IMR-90 (cell line): ENCODE measurements at regions not wholly inside any gene's neighbourhood (a gene's known extent, or its start where the extent isn't known, plus 50 kb on each side); places are given as distances from the start of the nearest gene placed in this dataset.

Source experiments
- ATAC-seq: fragments of 200-7000 bp; cut with Tn5 transposase; 2 replicates; pipeline ENCODE4 v1.9.1; 2020; ENCODE audit warnings: low read depth, mild to moderate bottlenecking, moderate library complexity
- BruUV-seq: library from RNA; stranded (reverse); fragments of 400-500 nt; replicated peaks from 2 replicates; lab custom pipeline; 2021; lab: Mats Ljungman, UMichigan
- CTCF ChIA-PET: fragments of 300-600 bp; formaldehyde crosslinking; extraction: SDS; loops from one replicate; lab custom pipeline; 2021; ENCODE audit warnings: antibody characterized with exemption; lab: Yijun Ruan, JAX
- POLR2A ChIA-PET: fragments of 300-600 bp; sonication (Branson Sonifier 250); formaldehyde crosslinking; loops from one replicate; lab custom pipeline; 2022; ENCODE audit warnings: antibody characterized with exemption; ENCODE audit not compliant: unreplicated experiment; lab: Charles Lee
- DNase-seq: peaks from one replicate; pipeline ENCODE4 v3.0.0; 2013
- H2AFZ ChIP-seq: replicated peaks from 2 replicates; pipeline ENCODE3; 2013; ENCODE audit warnings: low read length, mild to moderate bottlenecking; ENCODE audit not compliant: poor library complexity
- H2AK5ac ChIP-seq: 2 replicates; pipeline ENCODE4 v1.6.1; 2013; ENCODE audit warnings: low read depth, low read length, inconsistent platforms
- H2AK9ac ChIP-seq: replicated peaks from 2 replicates; pipeline ENCODE3; 2013; ENCODE audit warnings: mild to moderate bottlenecking, low read depth, low read length, moderate library complexity; ENCODE audit not compliant: poor library complexity
- H2BK120ac ChIP-seq: 2 replicates; pipeline ENCODE4 v1.6.1; 2013; ENCODE audit warnings: low read depth, low read length, inconsistent platforms
- H2BK15ac ChIP-seq: 3 replicates; pipeline ENCODE4 v1.6.1; 2013; ENCODE audit warnings: low read depth, low read length, inconsistent platforms
- H2BK20ac ChIP-seq: 2 replicates; pipeline ENCODE4 v1.6.1; 2013; ENCODE audit warnings: low read depth, mild to moderate bottlenecking, inconsistent platforms, low read length, moderate library complexity
- H2BK5ac ChIP-seq: 2 replicates; pipeline ENCODE4 v1.6.1; 2013; ENCODE audit warnings: mild to moderate bottlenecking, low read depth, low read length, inconsistent platforms; ENCODE audit not compliant: poor library complexity, severe bottlenecking
- H3K14ac ChIP-seq: replicated peaks from 2 replicates; pipeline ENCODE4 v1.6.1; 2013; ENCODE audit warnings: low read depth, low read length, inconsistent platforms
- H3K18ac ChIP-seq: 2 replicates; pipeline ENCODE4 v1.6.1; 2013; ENCODE audit warnings: low read depth, low read length, control low read depth
- H3K23ac ChIP-seq: 2 replicates; pipeline ENCODE4 v1.6.1; 2013; ENCODE audit warnings: low read depth, low read length, inconsistent platforms
- H3K27ac ChIP-seq: 2 replicates; pipeline ENCODE4 v1.5.1; 2013; ENCODE audit warnings: mild to moderate bottlenecking, control low read depth, low read length; ENCODE audit not compliant: insufficient read depth
- H3K27me3 ChIP-seq: 2 replicates; pipeline ENCODE4 v1.6.1; 2013; ENCODE audit warnings: low read length; ENCODE audit not compliant: control insufficient read depth, insufficient read depth
- H3K36me3 ChIP-seq: 2 replicates; pipeline ENCODE4 v1.6.1; 2013; ENCODE audit warnings: low read length, mixed read lengths; ENCODE audit not compliant: control insufficient read depth, insufficient read depth
- H3K4ac ChIP-seq: 2 replicates; pipeline ENCODE4 v1.6.1; 2013; ENCODE audit warnings: low read depth, low read length, inconsistent platforms
- H3K4me1 ChIP-seq: 2 replicates; pipeline ENCODE4 v1.6.1; 2013; ENCODE audit warnings: low read length, mixed read lengths; ENCODE audit not compliant: control insufficient read depth, insufficient read depth
- H3K4me2 ChIP-seq: 2 replicates; pipeline ENCODE4 v1.6.1; 2013; ENCODE audit warnings: low read depth, mild to moderate bottlenecking, control low read depth, low read length, moderate library complexity
- H3K4me3 ChIP-seq: 2 replicates; pipeline ENCODE4 v1.5.1; 2013; ENCODE audit warnings: low read depth, mild to moderate bottlenecking, control low read depth, low read length, moderate library complexity; ENCODE audit not compliant: insufficient read depth
- H3K56ac ChIP-seq: 2 replicates; pipeline ENCODE4 v1.6.1; 2013; ENCODE audit warnings: low read length, inconsistent platforms; ENCODE audit not compliant: insufficient read depth; ENCODE audit errors: extremely low read depth
- H3K79me1 ChIP-seq, 2 experiments: 2 replicates each; pipeline ENCODE4 v1.6.1; 2013; ENCODE audit warnings: low read length in 2 of 2, inconsistent platforms in 1 of 2, low read depth in 1 of 2
- H3K9ac ChIP-seq: 2 replicates; pipeline ENCODE4 v1.6.1; 2013; ENCODE audit warnings: low read depth, low read length, control low read depth
- H3K9me1 ChIP-seq: 2 replicates; pipeline ENCODE4 v1.6.1; 2013; ENCODE audit warnings: low read length, inconsistent platforms; ENCODE audit not compliant: insufficient read depth
- H3K9me3 ChIP-seq: 2 replicates; pipeline ENCODE4 v1.6.1; 2013; ENCODE audit warnings: low read length; ENCODE audit not compliant: control insufficient read depth, insufficient read depth
- H4K20me1 ChIP-seq: 2 replicates; pipeline ENCODE4 v1.6.1; 2013; ENCODE audit warnings: low read length, inconsistent platforms; ENCODE audit not compliant: insufficient read depth
- H4K5ac ChIP-seq: 2 replicates; pipeline ENCODE4 v1.6.1; 2013; ENCODE audit warnings: mild to moderate bottlenecking, low read depth, low read length, control low read depth
- H4K8ac ChIP-seq, 2 experiments: 2 replicates each; pipeline ENCODE4 v1.6.1; 2013; ENCODE audit warnings: low read depth in 2 of 2, low read length in 2 of 2, control low read depth in 1 of 2, inconsistent platforms in 1 of 2
- H4K91ac ChIP-seq: 2 replicates; pipeline ENCODE4 v1.6.1; 2013; ENCODE audit warnings: low read depth, low read length, inconsistent platforms; ENCODE audit not compliant: insufficient read depth
- FOS ChIP-seq: fragments of 150-350 bp; IDR thresholded peaks from 2 replicates; pipeline ENCODE4 v1.6.1; 2016; ENCODE audit warnings: low read depth, low read length
- MAFK ChIP-seq: IDR thresholded peaks from 2 replicates; pipeline ENCODE4 v1.6.1; 2012; ENCODE audit warnings: low read depth, low read length, improper control_type of control experiment
- MAZ ChIP-seq: IDR thresholded peaks from 2 replicates; pipeline ENCODE4 v1.6.1; 2012; ENCODE audit warnings: low read depth, mild to moderate bottlenecking, low read length, improper control_type of control experiment, moderate library complexity, borderline replicate concordance
- NFE2L2 ChIP-seq: fragments of 150-350 bp; IDR thresholded peaks from 2 replicates; pipeline ENCODE4 v1.6.1; 2016; ENCODE audit warnings: low read depth, mild to moderate bottlenecking, low read length
- dilution Hi-C: fragments of 300-500 bp; cut with HindIII; formaldehyde crosslinking; loops from one replicate; pipeline ENCODE4 v1.14.3; 2018; ENCODE audit warnings: low sequenced_read_pairs; ENCODE audit not compliant: unreplicated experiment
- in situ Hi-C: fragments of 300-500 bp; cut with MboI; formaldehyde crosslinking; loops from 3 replicates; pipeline ENCODE4 v1.14.3; 2019; ENCODE audit warnings: low sequenced_read_pairs, inconsistent platforms, mixed read lengths
- intact Hi-C: fragments of 100-400 bp; cut with micrococcal nuclease; formaldehyde crosslinking; loops from 2 replicates; pipeline ENCODE4 v1.10.0; 2022

DNA sequence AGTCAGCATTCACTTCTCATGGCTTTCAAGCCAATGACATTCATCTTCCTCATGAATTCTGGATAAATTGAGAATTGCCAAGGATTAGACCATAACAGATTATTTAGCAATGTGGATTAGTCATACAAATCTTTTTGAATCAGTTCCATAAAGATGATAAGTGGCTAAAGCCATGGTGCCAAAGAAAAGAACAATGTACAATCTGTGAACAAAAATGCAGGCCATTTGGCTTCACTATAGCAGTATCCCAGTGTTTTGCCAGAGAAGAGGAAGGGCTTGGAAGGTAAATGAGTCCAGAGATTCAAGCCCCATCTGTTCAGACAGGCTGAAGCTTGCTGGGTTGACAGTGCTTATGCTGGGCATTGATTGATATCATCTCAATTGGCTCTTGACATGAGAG lies 376.4 kb upstream of the LRRC7 start:
- Histone ChIP-seq H3K18ac (no peak overlapping the region), H3K36me3 (no peaks in the 10 kb centered on the region)
- POLR2A ChIA-PET = no interaction called here

More for the DNA sequence above, 376.4 kb upstream of the LRRC7 start:
- BruUV-seq = no TSS peak
- Histone ChIP-seq H4K20me1 (no peaks in the 10 kb centered on the region), H3K4me2 (no peak overlapping the region), H3K56ac (no peak overlapping the region), H2BK20ac (no peak overlapping the region), H3K9me1 (no peaks in the 10 kb centered on the region), H3K9me3 (no peaks in the 10 kb centered on the region), H3K23ac (no peak overlapping the region), H2BK5ac (no peak overlapping the region), H3K4me3 (no peak overlapping the region), H3K79me1 (no peaks in the 10 kb centered on the region), H4K5ac (no peak overlapping the region), H3K14ac (no peak overlapping the region), H3K27ac (no peak overlapping the region), H3K9ac (no peak overlapping the region), H2AK9ac (no peak overlapping the region), H3K27me3 (no peaks in the 10 kb centered on the region), H4K8ac (no peak overlapping the region), H2AK5ac (no peak overlapping the region), H2AFZ (no peak overlapping the region), H2BK15ac (no peak overlapping the region), H3K4ac (no peak overlapping the region), H3K4me1 (no peaks in the 10 kb centered on the region), H2BK120ac (no peak overlapping the region), H4K91ac (no peak overlapping the region)
- intact Hi-C loops = no loop called here
- dilution Hi-C loops = no loop called here
- no peak for DNase-seq
- ATAC-seq = no peak
- in situ Hi-C loops = no loop called here
- CTCF ChIA-PET = no interaction called here
- TF ChIP-seq NFE2L2 = no peak
- no peak for TF ChIP-seq MAFK
- TF ChIP-seq MAZ = no peak
- no peak for TF ChIP-seq FOS
